DND-41 (cell line): ENCODE measurements at regions not wholly inside any gene's neighbourhood (a gene's known extent, or its start where the extent isn't known, plus 50 kb on each side); places are given as distances from the start of the nearest gene placed in this dataset.

Source experiments
- ATAC-seq: fragments of 200-7000 bp; cut with Tn5 transposase; 3 replicates; pipeline ENCODE4 v1.9.1; 2021; ENCODE audit warnings: low read depth; ENCODE audit not compliant: insufficient read depth
- DNase-seq: peaks from one replicate; pipeline ENCODE4 v3.0.0-alpha.2; 2020
- H2AFZ ChIP-seq: 2 replicates; pipeline ENCODE4 v1.6.0; 2012; ENCODE audit warnings: low read depth, low read length
- H3K27ac ChIP-seq: 2 replicates; pipeline ENCODE4 v1.5.1; 2012; ENCODE audit warnings: low read length, inconsistent platforms
- H3K27me3 ChIP-seq: fragments of 200-600 bp; sonication (generic); 2 replicates; pipeline ENCODE4 v1.6.0; 2012; ENCODE audit warnings: low read length, mild to moderate bottlenecking, inconsistent platforms; ENCODE audit not compliant: insufficient read depth, poor library complexity
- H3K36me3 ChIP-seq: 2 replicates; pipeline ENCODE4 v1.5.1; 2012; ENCODE audit warnings: low read length, inconsistent platforms; ENCODE audit not compliant: insufficient read depth
- H3K4me1 ChIP-seq: 2 replicates; pipeline ENCODE4 v1.5.1; 2012; ENCODE audit warnings: mild to moderate bottlenecking, low read length; ENCODE audit not compliant: insufficient read depth
- H3K4me2 ChIP-seq: 2 replicates; pipeline ENCODE4 v1.6.0; 2012; ENCODE audit warnings: mild to moderate bottlenecking, moderate library complexity, low read length, inconsistent platforms; ENCODE audit not compliant: insufficient read depth
- H3K4me3 ChIP-seq, 2 experiments: fragments of 200-600 bp in 1 of 2; shearing (Covaris generic) in 1 of 2; 2 replicates each; pipeline ENCODE4 v1.5.1; 2012 to 2016; ENCODE audit warnings: inconsistent platforms in 2 of 2, low read length in 2 of 2, mild to moderate bottlenecking in 2 of 2, low read depth in 1 of 2, moderate library complexity in 1 of 2
- H3K79me2 ChIP-seq: 2 replicates; pipeline ENCODE4 v1.6.0; 2012; ENCODE audit warnings: low read length, inconsistent platforms; ENCODE audit not compliant: insufficient read depth
- H3K9ac ChIP-seq: 2 replicates; pipeline ENCODE4 v1.6.0; 2012; ENCODE audit warnings: low read depth, mild to moderate bottlenecking, inconsistent platforms, low read length, moderate library complexity
- H3K9me3 ChIP-seq: 2 replicates; pipeline ENCODE4 v1.5.1; 2012; ENCODE audit warnings: low read length, moderate library complexity, mild to moderate bottlenecking, inconsistent platforms; ENCODE audit not compliant: insufficient read depth, severe bottlenecking
- H4K20me1 ChIP-seq: 2 replicates; pipeline ENCODE4 v1.6.0; 2012; ENCODE audit warnings: low read length; ENCODE audit not compliant: insufficient read depth
- CTCF ChIP-seq: IDR thresholded peaks from 2 replicates; pipeline ENCODE4 v1.5.1; 2012; ENCODE audit warnings: borderline replicate concordance, low read length, moderate library complexity, mild to moderate bottlenecking; ENCODE audit not compliant: poor library complexity, severe bottlenecking; ENCODE audit errors: extremely low read depth
- EZH2 ChIP-seq: IDR thresholded peaks from 3 replicates; pipeline ENCODE4 v1.6.1; 2012; ENCODE audit warnings: borderline replicate concordance, low read depth, mild to moderate bottlenecking, moderate library complexity, low read length, inconsistent platforms; ENCODE audit not compliant: severe bottlenecking

DNA sequence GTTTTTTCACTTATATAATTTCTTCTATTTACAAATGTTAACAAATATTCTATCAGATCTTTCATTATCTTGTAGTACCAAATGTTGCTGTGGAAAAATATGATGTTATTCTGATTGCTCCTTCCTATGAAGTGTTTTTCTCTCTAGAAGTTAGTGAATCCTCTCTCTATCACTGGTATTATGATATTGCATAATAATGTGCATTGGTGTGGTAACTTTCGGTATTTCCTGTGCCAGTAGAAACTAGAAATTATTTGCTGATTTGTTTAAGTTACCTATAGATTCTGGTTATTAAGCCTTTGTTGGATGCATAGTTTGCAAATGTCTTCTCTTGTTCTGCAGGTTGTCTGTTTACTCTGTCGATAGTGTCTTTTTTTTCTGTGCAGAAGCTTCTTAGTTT, 342.5 kb downstream of the CENPW start:
- H3K79me2 ChIP-seq: no peaks in the 10 kb centered on the region
- H3K4me1 ChIP-seq: no peaks in the 10 kb centered on the region
- no peaks in the 10 kb centered on the region for H4K20me1 ChIP-seq
- H3K27me3 ChIP-seq: no peaks in the 10 kb centered on the region
- no peak overlapping the region for H3K4me2 ChIP-seq
- H3K4me3 ChIP-seq: no peak overlapping the region
- no peaks in the 10 kb centered on the region for H3K9me3 ChIP-seq
- ATAC-seq (no peak), DNase-seq (no peak)
- TF ChIP-seq EZH2 (no peak), CTCF (no peak)
- H3K9ac ChIP-seq: no peak overlapping the region
- no peak overlapping the region for H2AFZ ChIP-seq
- H3K27ac ChIP-seq: no peak overlapping the region
- no peaks in the 10 kb centered on the region for H3K36me3 ChIP-seq

DNA sequence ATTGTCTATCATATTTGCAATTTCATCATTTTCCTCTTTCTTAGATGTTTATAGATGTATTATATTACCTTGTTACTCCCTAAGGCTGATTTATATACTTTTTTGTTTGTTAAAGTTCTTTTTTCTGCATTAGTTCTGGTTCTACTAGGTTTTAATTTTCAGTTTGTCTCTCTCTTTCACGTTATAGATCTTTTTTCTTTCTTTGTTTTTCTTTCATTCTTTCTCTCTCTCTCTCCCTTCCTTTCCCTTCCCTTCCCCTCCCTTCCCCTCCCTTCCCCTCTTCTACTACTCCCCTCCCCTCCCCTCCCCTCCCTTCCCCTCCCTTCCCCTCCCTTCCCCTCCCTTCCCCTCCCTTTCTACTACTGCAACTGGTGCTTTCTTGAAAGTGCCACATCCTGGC, 345.3 kb downstream of the CENPW start:
- no peak overlapping the region for H3K9ac ChIP-seq
- no peaks in the 10 kb centered on the region for H3K36me3 ChIP-seq
- no peak for DNase-seq
- TF ChIP-seq CTCF (no peak), EZH2 (no peak)
- H3K9me3 ChIP-seq: no peaks in the 10 kb centered on the region
- H3K27me3 ChIP-seq: no peaks in the 10 kb centered on the region
- H3K4me1 ChIP-seq: no peaks in the 10 kb centered on the region
- no peak overlapping the region for H3K27ac ChIP-seq
- no peaks in the 10 kb centered on the region for H3K79me2 ChIP-seq
- H3K4me2 ChIP-seq: no peak overlapping the region
- no peak for ATAC-seq
- H3K4me3 ChIP-seq: no peak overlapping the region
- no peaks in the 10 kb centered on the region for H4K20me1 ChIP-seq
- no peak overlapping the region for H2AFZ ChIP-seq

DNA sequence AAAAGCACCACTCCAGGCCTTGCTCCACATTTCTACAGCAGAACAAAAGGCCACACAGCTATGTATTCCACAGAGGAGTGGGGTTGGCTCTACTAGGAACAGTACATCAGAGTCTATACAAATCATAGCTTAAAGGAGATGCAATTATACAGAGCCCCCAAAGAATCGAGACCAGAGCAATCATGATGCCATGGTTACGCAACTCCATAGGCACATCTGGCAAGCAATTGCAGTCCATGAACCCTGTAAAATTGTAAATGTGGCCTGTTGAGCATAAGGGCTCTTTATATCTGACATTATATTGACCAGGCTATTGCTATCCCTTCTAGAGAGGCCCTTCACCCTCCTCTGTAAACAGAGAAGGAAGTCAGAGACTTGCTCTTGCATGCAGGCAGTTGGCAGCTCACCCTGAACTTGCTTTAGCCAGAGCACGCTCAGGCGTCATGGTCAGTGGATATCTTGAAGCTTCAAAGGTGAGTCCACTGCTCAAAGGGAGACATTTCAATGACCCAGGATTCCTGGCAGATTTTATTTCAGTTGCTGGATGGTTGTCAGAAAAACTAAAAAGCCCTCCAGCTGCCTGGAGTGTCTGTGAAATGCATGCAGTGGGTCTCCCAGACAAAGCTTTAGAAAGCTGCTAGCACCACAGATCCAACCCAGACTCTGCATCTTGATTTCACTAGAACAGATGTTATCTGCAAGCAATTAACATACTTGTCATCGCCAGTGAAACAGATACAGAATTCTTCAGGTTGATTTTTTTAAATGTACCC, 357.2 kb downstream of the CENPW start:
- ATAC-seq: no peak
- H3K36me3 ChIP-seq: no peaks in the 10 kb centered on the region

More for the DNA sequence above, 357.2 kb downstream of the CENPW start:
- no peak for DNase-seq
- Histone ChIP-seq H3K9me3 (no peaks in the 10 kb centered on the region), H3K27ac (no peak overlapping the region), H3K4me3 (no peak overlapping the region), H3K4me1 (peaks cover 4% of the 10 kb centered on the region; the same call in 1 of the 2 replicates), H2AFZ (no peak overlapping the region), H3K4me2 (no peak overlapping the region), H3K27me3 (no peaks in the 10 kb centered on the region), H4K20me1 (no peaks in the 10 kb centered on the region), H3K9ac (no peak overlapping the region), H3K79me2 (no peaks in the 10 kb centered on the region)
- TF ChIP-seq CTCF: no peak
- no peak for TF ChIP-seq EZH2
